ENCODE measurements at regions not wholly inside any gene's neighbourhood (a gene's known extent, or its start where the extent isn't known, plus 50 kb on each side); places are given as distances from the start of the nearest gene placed in this dataset.

- H3K36me3 ChIP-seq (ENCODE audit: control insufficient read depth in 2 of 2, extremely low read depth in 1 of 2, insufficient read depth in 1 of 2, low read length in 1 of 2), result no peaks in the 10 kb centered on the region
- Mint-ChIP-seq H3K27ac (no peak overlapping the region), H3K36me3 (no peaks in the 10 kb centered on the region), H3K4me1 (peaks cover 11 to 19% (median 15%) of the 10 kb centered on the region in 3 donors), H3K4me3 (no peak overlapping the region), H3K27me3 (no peaks in the 10 kb centered on the region), H3K9me3 (peaks cover 5 to 11% (median 5%) of the 10 kb centered on the region in 3 donors)
- H3K4me3 ChIP-seq (ENCODE audit: control insufficient read depth in 1 of 2, extremely low read depth in 1 of 2, low read length in 1 of 2), result no peak overlapping the region
- H3K27me3 ChIP-seq (replicated peaks in 1 of 2; ENCODE audit: control insufficient read depth in 2 of 2, extremely low read depth in 1 of 2, insufficient read depth in 2 of 2, low read length in 1 of 2), result no peaks in the 10 kb centered on the region
- no peak overlapping the region for H3K27ac ChIP-seq (ENCODE audit: low read length)
- H3K4me1 ChIP-seq (ENCODE audit: control insufficient read depth in 1 of 2, extremely low read depth in 1 of 2, insufficient read depth in 2 of 2, low read length in 2 of 2), result peaks cover 3 to 4% of the 10 kb centered on the region in 2 experiments
- no peaks in the 10 kb centered on the region for H3K9me3 ChIP-seq
- ATAC-seq (replicated peaks in 1 of 4) (no peak), DNase-seq (no peak)
- CTCF ChIA-PET, result no interaction called here
- POLR2A ChIA-PET, result no interaction called here
These were observed 186.4 kb upstream of the SLC39A10 start for GRCh38 chr2:195470622-195471021.

GRCh38 chr2:195468771-195469170 is 188.3 kb upstream of the SLC39A10 start:
- Histone ChIP-seq H3K27me3 (replicated peaks in 1 of 2; ENCODE audit: control insufficient read depth in 2 of 2, extremely low read depth in 1 of 2, insufficient read depth in 2 of 2, low read length in 1 of 2) (no peaks in the 10 kb centered on the region), H3K27ac (ENCODE audit: low read length) (no peak overlapping the region), H3K9me3 (no peaks in the 10 kb centered on the region), H3K36me3 (ENCODE audit: control insufficient read depth in 2 of 2, extremely low read depth in 1 of 2, insufficient read depth in 1 of 2, low read length in 1 of 2) (no peaks in the 10 kb centered on the region), H3K4me3 (ENCODE audit: control insufficient read depth in 1 of 2, extremely low read depth in 1 of 2, low read length in 1 of 2) (no peak overlapping the region), H3K4me1 (ENCODE audit: control insufficient read depth in 1 of 2, extremely low read depth in 1 of 2, insufficient read depth in 2 of 2, low read length in 2 of 2) (peaks cover 3 to 4% of the 10 kb centered on the region in 2 experiments)
- H3K27me3 Mint-ChIP-seq, result no peaks in the 10 kb centered on the region
- ATAC-seq (replicated peaks in 1 of 4) (no peak), DNase-seq (no peak)
- H3K27ac Mint-ChIP-seq, result no peak overlapping the region
- H3K4me3 Mint-ChIP-seq, result no peak overlapping the region
- H3K4me1 Mint-ChIP-seq, result peaks cover 11 to 16% (median 15%) of the 10 kb centered on the region in 3 donors
- H3K36me3 Mint-ChIP-seq, result no peaks in the 10 kb centered on the region
- no CpG with 5 or more reads among the region's 2 CpGs for WGBS (ENCODE audit: insufficient coverage)
- H3K9me3 Mint-ChIP-seq, result peaks cover 5 to 13% (median 5%) of the 10 kb centered on the region in 3 donors
- ChIA-PET POLR2A (no interaction called here), CTCF (no interaction called here)

GRCh38 chr2:195466427-195466826 is 190.6 kb upstream of the SLC39A10 start:
- Histone ChIP-seq H3K27ac (ENCODE audit: low read length) (no peak overlapping the region), H3K4me3 (ENCODE audit: control insufficient read depth in 1 of 2, extremely low read depth in 1 of 2, low read length in 1 of 2) (no peak overlapping the region), H3K4me1 (ENCODE audit: control insufficient read depth in 1 of 2, extremely low read depth in 1 of 2, insufficient read depth in 2 of 2, low read length in 2 of 2) (peaks cover 0 to 4% of the 10 kb centered on the region in 2 experiments), H3K27me3 (replicated peaks in 1 of 2; ENCODE audit: control insufficient read depth in 2 of 2, extremely low read depth in 1 of 2, insufficient read depth in 2 of 2, low read length in 1 of 2) (no peaks in the 10 kb centered on the region), H3K36me3 (ENCODE audit: control insufficient read depth in 2 of 2, extremely low read depth in 1 of 2, insufficient read depth in 1 of 2, low read length in 1 of 2) (no peaks in the 10 kb centered on the region), H3K9me3 (no peaks in the 10 kb centered on the region)
- peaks cover 9 to 15% (median 12%) of the 10 kb centered on the region in 3 donors for H3K4me1 Mint-ChIP-seq
- DNase-seq (no peak), ATAC-seq (replicated peaks in 1 of 4) (no peak)
- CTCF ChIA-PET, result interaction anchor here in 1 of 2 donors (0.7 kb wide), 1 partner anchor 956 kb away, joined by 3 read pairs; no protein-coding TSS in a partner anchor
- peaks cover 5 to 13% (median 5%) of the 10 kb centered on the region in 3 donors for H3K9me3 Mint-ChIP-seq
- no peaks in the 10 kb centered on the region for H3K36me3 Mint-ChIP-seq
- no peak overlapping the region for H3K27ac Mint-ChIP-seq
- no peaks in the 10 kb centered on the region for H3K27me3 Mint-ChIP-seq
- POLR2A ChIA-PET, result no interaction called here
- no peak overlapping the region for H3K4me3 Mint-ChIP-seq

- H3K36me3 Mint-ChIP-seq, result no peaks in the 10 kb centered on the region
- ChIA-PET POLR2A (interaction anchor here in 1 of 2 donors (0.6 kb wide), 1 partner anchor 393 kb away, joined by 3 read pairs; no protein-coding TSS in a partner anchor), CTCF (no interaction called here)
- peaks cover 4 to 8% (median 4%) of the 10 kb centered on the region in 3 donors for H3K9me3 Mint-ChIP-seq
- peaks cover 0 to 9% (median 7%) of the 10 kb centered on the region in 3 donors for H3K4me1 Mint-ChIP-seq
- no peaks in the 10 kb centered on the region for H3K27me3 ChIP-seq (replicated peaks in 1 of 2; ENCODE audit: control insufficient read depth in 2 of 2, extremely low read depth in 1 of 2, insufficient read depth in 2 of 2, low read length in 1 of 2)
- H3K36me3 ChIP-seq (ENCODE audit: control insufficient read depth in 2 of 2, extremely low read depth in 1 of 2, insufficient read depth in 1 of 2, low read length in 1 of 2), result no peaks in the 10 kb centered on the region
- DNase-seq, result no peak
- no peak overlapping the region for H3K27ac Mint-ChIP-seq
- H3K27ac ChIP-seq (ENCODE audit: low read length), result no peak overlapping the region
- no peaks in the 10 kb centered on the region for H3K27me3 Mint-ChIP-seq
- no peaks in the 10 kb centered on the region for H3K4me1 ChIP-seq (ENCODE audit: control insufficient read depth in 1 of 2, extremely low read depth in 1 of 2, insufficient read depth in 2 of 2, low read length in 2 of 2)
- WGBS (ENCODE audit: insufficient coverage), result 0% methylated on average over 1 of the region's 3 CpGs
- H3K9me3 ChIP-seq, result no peaks in the 10 kb centered on the region
- no peak for ATAC-seq (replicated peaks in 1 of 4)
- no peak overlapping the region for H3K4me3 ChIP-seq (ENCODE audit: control insufficient read depth in 1 of 2, extremely low read depth in 1 of 2, low read length in 1 of 2)
- H3K4me3 Mint-ChIP-seq, result no peak overlapping the region
These were observed 196.0 kb upstream of the SLC39A10 start for GRCh38 chr2:195461010-195461409.

- H3K4me3 Mint-ChIP-seq, result no peak overlapping the region
- no peak overlapping the region for H3K27ac ChIP-seq (ENCODE audit: low read length)
- no peak overlapping the region for H3K27ac Mint-ChIP-seq
- H3K4me1 Mint-ChIP-seq, result peaks cover 7 to 15% (median 13%) of the 10 kb centered on the region in 3 donors
- CTCF ChIA-PET, result interaction anchor here in 1 of 2 donors (0.7 kb wide), 1 partner anchor 77 kb away, joined by 4 read pairs; no protein-coding TSS in a partner anchor
- no peaks in the 10 kb centered on the region for H3K36me3 Mint-ChIP-seq
- ATAC-seq (replicated peaks in 1 of 4) (no peak), DNase-seq (no peak)
- H3K9me3 ChIP-seq, result no peaks in the 10 kb centered on the region
- peaks cover 0 to 3% (median 0%) of the 10 kb centered on the region in 3 donors for H3K9me3 Mint-ChIP-seq
- no peaks in the 10 kb centered on the region for H3K27me3 Mint-ChIP-seq
- no peaks in the 10 kb centered on the region for H3K4me1 ChIP-seq (ENCODE audit: control insufficient read depth in 1 of 2, extremely low read depth in 1 of 2, insufficient read depth in 2 of 2, low read length in 2 of 2)
- POLR2A ChIA-PET, result no interaction called here
- H3K27me3 ChIP-seq (replicated peaks in 1 of 2; ENCODE audit: control insufficient read depth in 2 of 2, extremely low read depth in 1 of 2, insufficient read depth in 2 of 2, low read length in 1 of 2), result no peaks in the 10 kb centered on the region
- H3K36me3 ChIP-seq (ENCODE audit: control insufficient read depth in 2 of 2, extremely low read depth in 1 of 2, insufficient read depth in 1 of 2, low read length in 1 of 2), result no peaks in the 10 kb centered on the region
- no peak overlapping the region for H3K4me3 ChIP-seq (ENCODE audit: control insufficient read depth in 1 of 2, extremely low read depth in 1 of 2, low read length in 1 of 2)
- WGBS (ENCODE audit: insufficient coverage), result 96% methylated on average over 2 of the region's 2 CpGs
These were observed 198.1 kb upstream of the SLC39A10 start for GRCh38 chr2:195458936-195459335.

GRCh38 chr2:195457873-195458272 is 199.2 kb upstream of the SLC39A10 start:
- Mint-ChIP-seq H3K9me3 (peaks cover 0 to 3% (median 0%) of the 10 kb centered on the region in 3 donors), H3K27ac (no peak overlapping the region), H3K4me1 (peaks cover 7 to 16% (median 14%) of the 10 kb centered on the region in 3 donors), H3K27me3 (no peaks in the 10 kb centered on the region), H3K4me3 (no peak overlapping the region), H3K36me3 (no peaks in the 10 kb centered on the region)
- no peak for DNase-seq
- no peak for ATAC-seq (replicated peaks in 1 of 4)
- H3K36me3 ChIP-seq (ENCODE audit: control insufficient read depth in 2 of 2, extremely low read depth in 1 of 2, insufficient read depth in 1 of 2, low read length in 1 of 2), result no peaks in the 10 kb centered on the region
- H3K27ac ChIP-seq (ENCODE audit: low read length), result no peak overlapping the region
- CTCF ChIA-PET, result no interaction called here
- POLR2A ChIA-PET, result no interaction called here
- no peaks in the 10 kb centered on the region for H3K4me1 ChIP-seq (ENCODE audit: control insufficient read depth in 1 of 2, extremely low read depth in 1 of 2, insufficient read depth in 2 of 2, low read length in 2 of 2)
- no peak overlapping the region for H3K4me3 ChIP-seq (ENCODE audit: control insufficient read depth in 1 of 2, extremely low read depth in 1 of 2, low read length in 1 of 2)
- H3K27me3 ChIP-seq (replicated peaks in 1 of 2; ENCODE audit: control insufficient read depth in 2 of 2, extremely low read depth in 1 of 2, insufficient read depth in 2 of 2, low read length in 1 of 2), result no peaks in the 10 kb centered on the region
- no peaks in the 10 kb centered on the region for H3K9me3 ChIP-seq

GRCh38 chr2:195456771-195457170 is 200.3 kb upstream of the SLC39A10 start:
- peaks cover 0 to 3% (median 0%) of the 10 kb centered on the region in 3 donors for H3K9me3 Mint-ChIP-seq
- ATAC-seq (replicated peaks in 1 of 4) (no peak), DNase-seq (no peak)
- ChIA-PET POLR2A (no interaction called here), CTCF (no interaction called here)
- Histone ChIP-seq H3K36me3 (ENCODE audit: control insufficient read depth in 2 of 2, extremely low read depth in 1 of 2, insufficient read depth in 1 of 2, low read length in 1 of 2) (no peaks in the 10 kb centered on the region), H3K4me1 (ENCODE audit: control insufficient read depth in 1 of 2, extremely low read depth in 1 of 2, insufficient read depth in 2 of 2, low read length in 2 of 2) (no peaks in the 10 kb centered on the region), H3K27me3 (replicated peaks in 1 of 2; ENCODE audit: control insufficient read depth in 2 of 2, extremely low read depth in 1 of 2, insufficient read depth in 2 of 2, low read length in 1 of 2) (no peaks in the 10 kb centered on the region), H3K9me3 (no peaks in the 10 kb centered on the region), H3K4me3 (ENCODE audit: control insufficient read depth in 1 of 2, extremely low read depth in 1 of 2, low read length in 1 of 2) (no peak overlapping the region), H3K27ac (ENCODE audit: low read length) (no peak overlapping the region)
- no peak overlapping the region for H3K27ac Mint-ChIP-seq
- H3K4me1 Mint-ChIP-seq, result peaks cover 7 to 16% (median 14%) of the 10 kb centered on the region in 3 donors
- no peaks in the 10 kb centered on the region for H3K36me3 Mint-ChIP-seq
- WGBS (ENCODE audit: insufficient coverage), result no CpG with 5 or more reads among the region's 2 CpGs
- no peak overlapping the region for H3K4me3 Mint-ChIP-seq
- H3K27me3 Mint-ChIP-seq, result no peaks in the 10 kb centered on the region

Measured in T-cell (primary cell).